ENCODE measurements at regions not wholly inside any gene's neighbourhood (a gene's known extent, or its start where the extent isn't known, plus 50 kb on each side); places are given as distances from the start of the nearest gene placed in this dataset.
"Not testable (repeated sequence)": the region's sequence is repeated elsewhere in the genome, so short reads cannot be mapped to it uniquely, and the experiment has no call there.

GRCh38 chr1:101483982-101484688 lies 247.3 kb downstream of the S1PR1 start:
- DNase-seq (ENCODE audit: low read depth): peak; percentile 3

GRCh38 chr1:101484689-101485338 lies 248.0 kb downstream of the S1PR1 start:
- DNase-seq (ENCODE audit: low read depth): no peak

- no peak for DNase-seq (ENCODE audit: low read depth)
These were observed 248.9 kb downstream of the S1PR1 start for GRCh38 chr1:101485712-101486111.

- not testable (repeated sequence) for DNase-seq (ENCODE audit: low read depth)
These were observed 255.3 kb downstream of the S1PR1 start for GRCh38 chr1:101492144-101492543.

- not testable (repeated sequence) for DNase-seq (ENCODE audit: low read depth)
These were observed 257.1 kb downstream of the S1PR1 start for GRCh38 chr1:101493920-101494319.

GRCh38 chr1:101496109-101496508 lies 259.3 kb downstream of the S1PR1 start:
- DNase-seq (ENCODE audit: low read depth): no peak

GRCh38 chr1:101497881-101498559 lies 261.2 kb downstream of the S1PR1 start:
- no peak for DNase-seq (ENCODE audit: low read depth)

- not testable (repeated sequence) for DNase-seq (ENCODE audit: low read depth)
These were observed 267.3 kb downstream of the S1PR1 start for GRCh38 chr1:101504106-101504505.

GRCh38 chr1:101505240-101505639 lies 268.4 kb downstream of the S1PR1 start:
- DNase-seq (ENCODE audit: low read depth): not testable (repeated sequence)

- peak; percentile 30 for DNase-seq (ENCODE audit: low read depth)
These were observed 269.8 kb downstream of the S1PR1 start for GRCh38 chr1:101506541-101507164.

GRCh38 chr1:101507547-101507971 lies 270.7 kb downstream of the S1PR1 start:
- no peak for DNase-seq (ENCODE audit: low read depth)

- DNase-seq (ENCODE audit: low read depth): no peak
These were observed 272.1 kb downstream of the S1PR1 start for GRCh38 chr1:101508913-101509312.

GRCh38 chr1:101509370-101509769 lies 272.6 kb downstream of the S1PR1 start:
- DNase-seq (ENCODE audit: low read depth): no peak

- no peak for DNase-seq (ENCODE audit: low read depth)
These were observed 274.5 kb downstream of the S1PR1 start for GRCh38 chr1:101511202-101511891.

GRCh38 chr1:101520302-101520701 lies 283.5 kb downstream of the S1PR1 start:
- DNase-seq (ENCODE audit: low read depth): peak; percentile 22

GRCh38 chr1:101522486-101522885 lies 285.7 kb downstream of the S1PR1 start:
- no peak for DNase-seq (ENCODE audit: low read depth)

GRCh38 chr1:101526813-101527212 lies 290.0 kb downstream of the S1PR1 start:
- no peak for DNase-seq (ENCODE audit: low read depth)

- DNase-seq (ENCODE audit: low read depth): no peak
These were observed 295.6 kb downstream of the S1PR1 start for GRCh38 chr1:101532377-101532776.

GRCh38 chr1:101540161-101540560 lies 303.3 kb downstream of the S1PR1 start:
- DNase-seq (ENCODE audit: low read depth): no peak

GRCh38 chr1:101546885-101547284 lies 310.1 kb downstream of the S1PR1 start:
- no peak for DNase-seq (ENCODE audit: low read depth)

GRCh38 chr1:101547357-101547756 lies 310.5 kb downstream of the S1PR1 start:
- DNase-seq (ENCODE audit: low read depth): no peak

- no peak for DNase-seq (ENCODE audit: low read depth)
These were observed 311.6 kb downstream of the S1PR1 start for GRCh38 chr1:101548376-101548775.
